ENCODE measurements at regions not wholly inside any gene's neighbourhood (a gene's known extent, or its start where the extent isn't known, plus 50 kb on each side); places are given as distances from the start of the nearest gene placed in this dataset.

DNA sequence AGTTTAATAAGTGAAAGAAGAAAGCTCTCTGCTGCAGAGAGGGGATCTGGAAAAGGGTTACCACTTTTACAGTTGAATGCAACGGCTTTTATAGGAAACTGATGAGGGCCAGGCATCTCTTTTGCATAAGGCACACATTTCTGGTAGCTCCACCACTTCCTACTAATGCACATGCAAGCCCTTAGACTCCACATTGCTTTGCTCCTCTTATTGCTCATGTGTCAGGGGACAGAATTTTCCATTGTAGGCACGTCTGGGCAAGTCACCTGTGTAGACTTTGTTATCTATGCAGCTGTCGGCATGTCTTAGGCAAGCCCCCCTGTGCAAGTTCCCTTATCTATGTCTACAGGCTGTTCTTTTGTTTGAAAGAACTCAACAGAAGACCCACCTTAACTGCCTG lies 294.6 kb upstream of the STS start:
- no peak overlapping the region for H3K4me2 ChIP-seq (ENCODE audit: low read length)
- no peaks in the 10 kb centered on the region for H3K9me3 ChIP-seq (ENCODE audit: control insufficient read depth, insufficient read depth, low read length)
- H3K79me2 ChIP-seq (ENCODE audit: control insufficient read depth, low read length): no peaks in the 10 kb centered on the region
- H3K27ac ChIP-seq (ENCODE audit: low read depth, low read length): no peak overlapping the region
- H3K4me1 ChIP-seq (ENCODE audit: control insufficient read depth, low read length): no peaks in the 10 kb centered on the region
- no peaks in the 10 kb centered on the region for H3K9me2 ChIP-seq (replicated peaks; ENCODE audit: control insufficient read depth, low read length)
- H3K4me3 ChIP-seq (ENCODE audit: low read length): no peak overlapping the region
- TF ChIP-seq EZH2phosphoT487 (IDR thresholded peaks at IDR 0.05; ENCODE audit: borderline replicate concordance, low read length): no peak
- TF ChIP-seq, protein P1, sequence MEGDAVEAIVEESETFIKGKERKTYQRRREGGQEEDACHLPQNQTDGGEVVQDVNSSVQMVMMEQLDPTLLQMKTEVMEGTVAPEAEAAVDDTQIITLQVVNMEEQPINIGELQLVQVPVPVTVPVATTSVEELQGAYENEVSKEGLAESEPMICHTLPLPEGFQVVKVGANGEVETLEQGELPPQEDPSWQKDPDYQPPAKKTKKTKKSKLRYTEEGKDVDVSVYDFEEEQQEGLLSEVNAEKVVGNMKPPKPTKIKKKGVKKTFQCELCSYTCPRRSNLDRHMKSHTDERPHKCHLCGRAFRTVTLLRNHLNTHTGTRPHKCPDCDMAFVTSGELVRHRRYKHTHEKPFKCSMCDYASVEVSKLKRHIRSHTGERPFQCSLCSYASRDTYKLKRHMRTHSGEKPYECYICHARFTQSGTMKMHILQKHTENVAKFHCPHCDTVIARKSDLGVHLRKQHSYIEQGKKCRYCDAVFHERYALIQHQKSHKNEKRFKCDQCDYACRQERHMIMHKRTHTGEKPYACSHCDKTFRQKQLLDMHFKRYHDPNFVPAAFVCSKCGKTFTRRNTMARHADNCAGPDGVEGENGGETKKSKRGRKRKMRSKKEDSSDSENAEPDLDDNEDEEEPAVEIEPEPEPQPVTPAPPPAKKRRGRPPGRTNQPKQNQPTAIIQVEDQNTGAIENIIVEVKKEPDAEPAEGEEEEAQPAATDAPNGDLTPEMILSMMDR (IDR thresholded peaks at IDR 0.05; ENCODE audit: low read depth, low read length, poor library complexity, severe bottlenecking): no peak
- no peaks in the 10 kb centered on the region for H3F3A ChIP-seq (ENCODE audit: control insufficient read depth, insufficient read depth)
- no peaks in the 10 kb centered on the region for H4K20me1 ChIP-seq (ENCODE audit: control insufficient read depth, insufficient read depth, low read depth, low read length)
- no peaks in the 10 kb centered on the region for H3K36me3 ChIP-seq (ENCODE audit: control insufficient read depth, low read length)
- H3K27me3 ChIP-seq (ENCODE audit: control insufficient read depth, low read length): no peaks in the 10 kb centered on the region

DNA sequence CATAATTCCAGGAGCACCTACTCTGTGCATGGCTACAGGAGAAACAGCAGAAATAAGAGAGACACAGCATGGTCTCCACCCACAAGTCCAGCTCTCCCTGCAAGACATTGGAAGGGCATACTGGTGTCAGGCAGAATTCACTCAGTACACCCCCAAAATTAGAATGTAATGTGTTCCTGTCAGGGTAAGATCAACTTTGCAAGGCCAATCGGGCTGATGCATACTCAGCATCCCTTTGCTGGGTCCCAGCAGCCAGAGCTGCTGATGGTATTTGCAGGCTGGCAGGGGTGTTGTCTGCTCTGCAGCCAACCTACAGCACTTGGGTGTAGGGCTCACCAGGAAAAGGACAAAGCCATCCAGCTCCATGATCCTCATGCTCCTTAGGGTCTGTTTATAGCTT lies 295.4 kb upstream of the STS start:
- Histone ChIP-seq H3K4me1 (ENCODE audit: control insufficient read depth, low read length) (no peaks in the 10 kb centered on the region), H3K27me3 (ENCODE audit: control insufficient read depth, low read length) (no peaks in the 10 kb centered on the region), H3K27ac (ENCODE audit: low read depth, low read length) (no peak overlapping the region), H3F3A (ENCODE audit: control insufficient read depth, insufficient read depth) (no peaks in the 10 kb centered on the region), H3K4me2 (ENCODE audit: low read length) (no peak overlapping the region), H3K9me2 (replicated peaks; ENCODE audit: control insufficient read depth, low read length) (no peaks in the 10 kb centered on the region), H3K36me3 (ENCODE audit: control insufficient read depth, low read length) (no peaks in the 10 kb centered on the region), H4K20me1 (ENCODE audit: control insufficient read depth, insufficient read depth, low read depth, low read length) (no peaks in the 10 kb centered on the region), H3K9me3 (ENCODE audit: control insufficient read depth, insufficient read depth, low read length) (no peaks in the 10 kb centered on the region), H3K4me3 (ENCODE audit: low read length) (no peak overlapping the region), H3K79me2 (ENCODE audit: control insufficient read depth, low read length) (no peaks in the 10 kb centered on the region)
- no peak for TF ChIP-seq EZH2phosphoT487 (IDR thresholded peaks at IDR 0.05; ENCODE audit: borderline replicate concordance, low read length)
- TF ChIP-seq, protein P1 (IDR thresholded peaks at IDR 0.05; ENCODE audit: low read depth, low read length, poor library complexity, severe bottlenecking): no peak

DNA sequence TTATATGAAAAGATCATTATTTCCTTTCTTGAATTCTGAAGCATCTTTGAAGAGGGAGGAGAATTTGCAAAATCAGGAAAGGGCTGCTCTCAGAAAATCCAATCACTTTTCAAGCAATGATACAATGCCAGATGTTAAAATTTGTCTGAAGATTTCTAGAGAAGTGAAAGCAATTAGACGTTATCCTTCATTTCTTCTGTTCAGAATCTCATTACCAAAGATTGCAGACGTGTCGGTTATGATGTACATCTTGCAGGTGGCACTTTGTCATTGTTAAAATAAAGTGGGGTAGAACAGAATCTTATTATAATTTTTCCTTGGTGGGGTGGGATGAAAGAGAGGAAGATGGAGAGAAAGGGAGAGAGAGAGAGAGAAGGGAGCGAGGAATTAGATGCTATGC lies 296.4 kb upstream of the STS start:
- no peaks in the 10 kb centered on the region for H3K79me2 ChIP-seq (ENCODE audit: control insufficient read depth, low read length)
- no peaks in the 10 kb centered on the region for H3F3A ChIP-seq (ENCODE audit: control insufficient read depth, insufficient read depth)
- H3K27ac ChIP-seq (ENCODE audit: low read depth, low read length): no peak overlapping the region
- H3K4me2 ChIP-seq (ENCODE audit: low read length): no peak overlapping the region
- H3K27me3 ChIP-seq (ENCODE audit: control insufficient read depth, low read length): no peaks in the 10 kb centered on the region
- no peaks in the 10 kb centered on the region for H3K4me1 ChIP-seq (ENCODE audit: control insufficient read depth, low read length)
- TF ChIP-seq, protein P1 (IDR thresholded peaks at IDR 0.05; ENCODE audit: low read depth, low read length, poor library complexity, severe bottlenecking): no peak
- TF ChIP-seq EZH2phosphoT487 (IDR thresholded peaks at IDR 0.05; ENCODE audit: borderline replicate concordance, low read length): no peak
- H3K36me3 ChIP-seq (ENCODE audit: control insufficient read depth, low read length): no peaks in the 10 kb centered on the region
- H3K9me2 ChIP-seq (replicated peaks; ENCODE audit: control insufficient read depth, low read length): no peaks in the 10 kb centered on the region
- H4K20me1 ChIP-seq (ENCODE audit: control insufficient read depth, insufficient read depth, low read depth, low read length): no peaks in the 10 kb centered on the region
- H3K9me3 ChIP-seq (ENCODE audit: control insufficient read depth, insufficient read depth, low read length): no peaks in the 10 kb centered on the region
- no peak overlapping the region for H3K4me3 ChIP-seq (ENCODE audit: low read length)
